H9 (cell line): ENCODE measurements at regions not wholly inside any gene's neighbourhood (a gene's known extent, or its start where the extent isn't known, plus 50 kb on each side); places are given as distances from the start of the nearest gene placed in this dataset.

Experiments
- DNase-seq: peaks from one replicate; pipeline ENCODE4 v3.0.0-alpha.2; 2017
- H2AFZ ChIP-seq: one replicate; pipeline ENCODE4 v1.6.1; 2013; ENCODE audit warnings: mild to moderate bottlenecking, low read length, control low read depth, moderate library complexity
- H2AK5ac ChIP-seq: 2 replicates; pipeline ENCODE4 v1.6.1; 2013; ENCODE audit warnings: low read length, control low read depth, mixed read lengths; ENCODE audit not compliant: insufficient read length
- H2BK120ac ChIP-seq: one replicate; pipeline ENCODE4 v1.6.1; 2013; ENCODE audit warnings: low read depth, mild to moderate bottlenecking, low read length, control low read depth, inconsistent platforms; ENCODE audit not compliant: poor library complexity, severe bottlenecking
- H2BK12ac ChIP-seq: 2 replicates; pipeline ENCODE4 v1.6.1; 2013; ENCODE audit warnings: low read length, control low read depth, mixed read lengths, low read depth; ENCODE audit not compliant: insufficient read length
- H2BK15ac ChIP-seq: 2 replicates; pipeline ENCODE4 v1.6.1; 2013; ENCODE audit warnings: low read depth, low read length, control low read depth
- H2BK20ac ChIP-seq: one replicate; pipeline ENCODE4 v1.6.1; 2013; ENCODE audit warnings: low read depth, mild to moderate bottlenecking, low read length, control low read depth, inconsistent platforms; ENCODE audit not compliant: poor library complexity, severe bottlenecking
- H2BK5ac ChIP-seq: 2 replicates; pipeline ENCODE4 v1.6.1; 2013; ENCODE audit warnings: low read length, control low read depth, mixed read lengths; ENCODE audit not compliant: insufficient read length
- H3K14ac ChIP-seq: 2 replicates; pipeline ENCODE4 v1.6.1; 2013; ENCODE audit warnings: low read length, control low read depth; ENCODE audit not compliant: insufficient read depth
- H3K18ac ChIP-seq: 2 replicates; pipeline ENCODE4 v1.6.1; 2013; ENCODE audit warnings: low read depth, mild to moderate bottlenecking, mixed read lengths, low read length, control low read depth; ENCODE audit not compliant: insufficient read length
- H3K23ac ChIP-seq: 2 replicates; pipeline ENCODE4 v1.6.1; 2013; ENCODE audit warnings: low read length, control low read depth, mixed read lengths, low read depth; ENCODE audit not compliant: insufficient read length
- H3K23me2 ChIP-seq: 2 replicates; pipeline ENCODE4 v1.6.1; 2013; ENCODE audit warnings: low read depth, mild to moderate bottlenecking, mixed read lengths, low read length, control low read depth; ENCODE audit not compliant: insufficient read length, poor library complexity, severe bottlenecking
- H3K27ac ChIP-seq: 2 replicates; pipeline ENCODE4 v1.5.1; 2013; ENCODE audit warnings: low read length, control low read depth, mixed read lengths, low read depth; ENCODE audit not compliant: insufficient read length
- H3K27me3 ChIP-seq: 2 replicates; pipeline ENCODE4 v1.6.1; 2013; ENCODE audit warnings: low read length, control low read depth, inconsistent platforms; ENCODE audit not compliant: insufficient read depth
- H3K4ac ChIP-seq: 2 replicates; pipeline ENCODE4 v1.6.1; 2013; ENCODE audit warnings: low read depth, mild to moderate bottlenecking, control low read depth, inconsistent platforms, low read length, moderate library complexity
- H3K4me1 ChIP-seq: 2 replicates; pipeline ENCODE4 v1.6.1; 2013; ENCODE audit warnings: low read length, control low read depth, inconsistent platforms; ENCODE audit not compliant: insufficient read depth
- H3K4me2 ChIP-seq: 2 replicates; pipeline ENCODE4 v1.6.1; 2013; ENCODE audit warnings: low read length, control low read depth, mixed read lengths; ENCODE audit not compliant: insufficient read length, insufficient read depth
- H3K56ac ChIP-seq: 2 replicates; pipeline ENCODE4 v1.6.1; 2013; ENCODE audit warnings: low read depth, mild to moderate bottlenecking, mixed read lengths, low read length, control low read depth; ENCODE audit not compliant: insufficient read length
- H3K79me1 ChIP-seq: 2 replicates; pipeline ENCODE4 v1.6.1; 2013; ENCODE audit warnings: low read depth, mild to moderate bottlenecking, moderate library complexity, low read length, control low read depth, inconsistent platforms; ENCODE audit not compliant: insufficient read depth, poor library complexity, severe bottlenecking
- H3K79me2 ChIP-seq: 2 replicates; pipeline ENCODE4 v1.6.1; 2013; ENCODE audit warnings: low read length, control low read depth, inconsistent platforms; ENCODE audit not compliant: insufficient read depth
- H3K9ac ChIP-seq: 2 replicates; pipeline ENCODE4 v1.6.1; 2013; ENCODE audit warnings: low read length, control low read depth, mixed read lengths; ENCODE audit not compliant: insufficient read length; ENCODE audit errors: extremely low read depth
- H3K9me3 ChIP-seq: one replicate; pipeline ENCODE4 v1.6.1; 2013; ENCODE audit warnings: low read depth, low read length, inconsistent platforms; ENCODE audit not compliant: control insufficient read depth
- H3T11ph ChIP-seq: one replicate; pipeline ENCODE4 v1.6.1; 2013; ENCODE audit warnings: mild to moderate bottlenecking, low read length, control low read depth, inconsistent platforms
- H4K20me1 ChIP-seq: one replicate; pipeline ENCODE4 v1.6.1; 2013; ENCODE audit not compliant: control insufficient read depth, insufficient read length, insufficient read depth
- H4K5ac ChIP-seq: 2 replicates; pipeline ENCODE4 v1.6.1; 2013; ENCODE audit warnings: low read depth, mild to moderate bottlenecking, mixed read lengths, low read length, control low read depth; ENCODE audit not compliant: insufficient read length
- H4K8ac ChIP-seq: replicated peaks from 2 replicates; pipeline ENCODE4 v1.6.1; 2013; ENCODE audit warnings: low read length, control low read depth, mixed read lengths, low read depth; ENCODE audit not compliant: insufficient read length
- H4K91ac ChIP-seq: 2 replicates; pipeline ENCODE4 v1.6.1; 2013; ENCODE audit warnings: low read depth, mild to moderate bottlenecking, moderate library complexity, mixed read lengths, low read length, control low read depth; ENCODE audit not compliant: insufficient read length
- H3K27ac Mint-ChIP-seq, 3 experiments: 2 replicates in 2 of 3; 3 replicates in 1 of 3; pipeline ENCODE4 v1.8.0; 2020 to 2021; ENCODE audit warnings: mixed read lengths in 3 of 3, mild to moderate bottlenecking in 1 of 3, moderate library complexity in 1 of 3
- H3K27me3 Mint-ChIP-seq: 2 replicates; pipeline ENCODE4 v1.8.0; 2021; ENCODE audit warnings: low read depth, mild to moderate bottlenecking, moderate library complexity, mixed read lengths
- H3K36me3 Mint-ChIP-seq, 3 experiments: 2 replicates in 2 of 3; 3 replicates in 1 of 3; pipeline ENCODE4 v1.8.0; 2020 to 2021; ENCODE audit warnings: low read depth in 3 of 3, mixed read lengths in 3 of 3; ENCODE audit not compliant: insufficient read depth in 1 of 3
- H3K4me1 Mint-ChIP-seq, 2 experiments: 2 replicates each; pipeline ENCODE4 v1.8.0; 2020; ENCODE audit warnings: mixed read lengths in 2 of 2
- H3K4me3 Mint-ChIP-seq, 2 experiments: 2 replicates in 1 of 2; 3 replicates in 1 of 2; pipeline ENCODE4 v1.8.0; 2020 to 2021; ENCODE audit warnings: mild to moderate bottlenecking in 2 of 2, mixed read lengths in 2 of 2, moderate library complexity in 1 of 2
- H3K9me3 Mint-ChIP-seq, 2 experiments: 2 replicates in 1 of 2; 3 replicates in 1 of 2; pipeline ENCODE4 v1.8.0; 2020; ENCODE audit warnings: mild to moderate bottlenecking in 2 of 2, mixed read lengths in 2 of 2, moderate library complexity in 1 of 2
- CTCF ChIP-seq: fragments of 200-600 bp; sonication (generic); conservative IDR thresholded peaks from 3 replicates; pipeline ENCODE4 v1.8.0; 2021; ENCODE audit warnings: antibody characterized with exemption, mild to moderate bottlenecking
- WGBS: extraction: QIAGEN DNeasy Blood & Tissue Kit; methylation state at CpG from one replicate; pipeline ENCODE4 v1.1.7; 2013; ENCODE audit warnings: missing lambda C conversion rate, low lambda C conversion rate, mixed read lengths; ENCODE audit not compliant: insufficient read length; ENCODE audit errors: extremely low coverage; 5-methylcytosine and 5-hydroxymethylcytosine counted together

GRCh38 chr17:15133826-15134225, 131.3 kb downstream of the PMP22 start:
- H3K27me3 Mint-ChIP-seq: no peaks in the 10 kb centered on the region; the same call in 1 of the 2 replicates
- Histone ChIP-seq H4K5ac (no peak overlapping the region), H2BK5ac (no peak overlapping the region), H4K20me1 (no peaks in the 10 kb centered on the region), H2AK5ac (no peak overlapping the region), H3K9ac (no peak overlapping the region), H2AFZ (no peak overlapping the region), H3T11ph (no peak overlapping the region), H4K8ac (no peak overlapping the region), H3K14ac (no peak overlapping the region), H2BK120ac (no peak overlapping the region), H3K23me2 (no peaks in the 10 kb centered on the region), H4K91ac (no peak overlapping the region), H3K18ac (no peak overlapping the region), H3K9me3 (peaks cover 5% of the 10 kb centered on the region), H2BK12ac (no peak overlapping the region), H3K4me1 (no peaks in the 10 kb centered on the region), H3K4me2 (no peak overlapping the region), H3K79me2 (no peaks in the 10 kb centered on the region), H3K27me3 (no peaks in the 10 kb centered on the region), H3K23ac (no peak overlapping the region), H3K56ac (no peak overlapping the region), H2BK20ac (no peak overlapping the region), H3K27ac (no peak overlapping the region), H2BK15ac (no peak overlapping the region), H3K79me1 (no peaks in the 10 kb centered on the region), H3K4ac (no peak overlapping the region)
- H3K36me3 Mint-ChIP-seq: peaks cover 0 to 10% (median 0%) of the 10 kb centered on the region in 3 experiments; a peak in 3 of 7 replicates
- no peak overlapping the region for H3K27ac Mint-ChIP-seq
- H3K4me3 Mint-ChIP-seq: no peak overlapping the region
- no peaks in the 10 kb centered on the region for H3K4me1 Mint-ChIP-seq
- DNase-seq: no peak
- TF ChIP-seq CTCF: no peak
- H3K9me3 Mint-ChIP-seq: peaks cover 0 to 13% of the 10 kb centered on the region in 2 experiments; a peak in 3 of 5 replicates
- WGBS: no CpG with 5 or more reads among the region's 4 CpGs
